GM18861 (cell line): ENCODE measurements at regions not wholly inside any gene's neighbourhood (a gene's known extent, or its start where the extent isn't known, plus 50 kb on each side); places are given as distances from the start of the nearest gene placed in this dataset.

ENCODE experiments used
- ATAC-seq: cut with Tn5 transposase; IDR thresholded peaks from one replicate; pipeline ENCODE4 v1.9.1; 2021; ENCODE audit not compliant: unreplicated experiment

GRCh38 chr6:77979204-77979603 is 326.4 kb downstream of the MEI4 start:
- no peak for ATAC-seq

DNA sequence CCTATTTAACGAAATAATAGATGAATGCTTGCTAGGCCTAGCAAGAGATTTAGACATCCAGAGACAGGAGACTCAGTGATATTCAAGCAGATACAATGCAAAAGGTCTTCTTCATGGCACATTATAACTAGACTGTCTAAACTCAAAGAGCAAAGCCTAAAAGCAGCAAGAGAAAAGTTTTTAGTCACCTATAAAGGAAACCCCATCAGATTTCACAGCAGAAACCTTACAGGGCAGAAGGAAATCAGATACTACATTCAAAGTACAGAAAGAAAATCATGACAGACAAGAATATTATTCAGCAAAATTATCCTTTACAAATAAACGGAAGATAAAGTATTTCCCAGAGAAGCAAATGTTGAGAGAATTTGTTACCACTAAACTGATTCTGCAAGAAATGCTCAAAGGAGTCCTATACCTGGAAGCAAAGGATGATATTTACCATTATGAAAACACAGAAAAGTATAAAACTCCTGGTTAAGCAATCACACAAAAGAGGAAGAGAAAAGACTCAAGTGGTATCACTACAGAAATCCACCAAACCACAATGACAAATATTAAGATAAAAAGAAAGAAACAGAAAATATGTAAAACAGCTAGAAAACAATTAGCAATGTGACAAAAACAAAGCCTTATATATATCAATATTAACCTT is 333.7 kb downstream of the MEI4 start:
- peak; percentile 71 for ATAC-seq

DNA sequence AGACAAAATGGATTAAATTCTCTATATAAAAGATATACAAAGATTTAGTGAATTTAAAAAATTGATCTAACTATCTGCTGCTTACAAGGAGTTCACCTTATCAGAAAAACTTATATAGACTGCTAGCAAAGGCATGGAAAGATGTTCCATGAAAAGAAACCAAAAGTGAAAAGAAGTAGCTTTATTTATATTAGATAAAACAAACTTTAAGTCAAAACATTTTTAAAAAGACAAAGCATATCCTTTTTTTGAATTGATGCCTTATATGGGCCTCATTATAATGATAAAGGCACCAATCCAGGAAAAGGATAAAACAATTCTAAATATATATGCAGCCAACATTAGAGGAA is 334.2 kb downstream of the MEI4 start:
- peak; percentile 10 for ATAC-seq

- no peak for ATAC-seq
Observed at GRCh38 chr6:78010130-78010529, 357.3 kb downstream of the MEI4 start.

DNA sequence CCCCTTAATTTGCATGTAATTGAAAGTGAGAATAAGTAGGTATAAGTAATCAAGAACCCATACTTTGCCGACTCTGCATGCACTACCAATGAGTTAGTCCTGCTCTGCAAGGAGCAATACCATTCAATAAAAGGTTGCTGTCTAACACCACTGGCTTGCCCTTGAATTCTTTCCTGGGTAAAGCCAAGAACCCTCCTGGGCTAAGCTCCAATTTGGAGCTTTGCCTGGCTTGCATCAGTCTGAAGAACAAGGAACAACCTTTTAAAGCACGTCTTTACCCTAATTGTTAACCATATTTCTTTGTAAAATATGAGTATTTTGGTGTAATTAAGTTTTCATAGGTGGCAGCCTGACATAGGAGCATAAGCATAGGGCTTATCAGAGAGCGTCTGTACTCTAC is 367.7 kb downstream of the MEI4 start:
- ATAC-seq = no peak

DNA sequence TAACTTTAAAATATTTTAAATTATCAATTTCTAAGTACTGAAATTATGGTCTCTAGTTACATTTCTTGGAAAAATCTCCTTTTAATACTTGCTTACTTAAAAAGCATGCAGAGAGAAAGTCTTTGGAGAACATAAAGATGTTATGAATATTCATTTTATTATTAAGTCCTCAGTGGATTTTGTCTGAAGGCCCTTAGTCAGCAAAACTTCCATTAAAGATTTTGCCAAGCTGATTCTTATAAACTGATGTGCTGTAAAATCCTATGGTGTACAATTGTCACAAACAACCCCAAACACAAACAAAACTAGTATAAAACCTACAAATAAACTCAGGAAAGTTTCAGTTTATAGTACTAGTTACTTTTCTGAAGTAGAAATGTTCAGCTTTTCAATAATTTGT is 372.7 kb downstream of the MEI4 start:
- no peak for ATAC-seq

DNA sequence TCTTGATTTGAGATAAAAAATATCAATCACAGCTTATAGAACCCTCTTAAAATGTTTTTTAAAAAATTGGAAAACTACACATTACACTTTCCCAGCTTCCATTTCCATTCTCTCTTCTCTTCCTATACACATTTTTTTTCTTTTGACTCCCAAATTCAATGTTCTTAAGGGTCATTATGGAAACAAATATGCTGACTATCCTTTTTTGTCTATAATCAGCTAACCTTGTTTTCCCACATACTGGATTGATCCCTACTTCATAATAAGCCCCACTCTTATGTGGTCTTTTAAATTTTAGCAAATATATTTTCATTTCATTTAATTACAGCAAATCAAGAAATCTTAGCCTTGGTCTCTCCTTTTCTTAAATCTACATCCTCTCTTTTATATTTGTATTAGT is 378.4 kb downstream of the MEI4 start:
- no peak for ATAC-seq

DNA sequence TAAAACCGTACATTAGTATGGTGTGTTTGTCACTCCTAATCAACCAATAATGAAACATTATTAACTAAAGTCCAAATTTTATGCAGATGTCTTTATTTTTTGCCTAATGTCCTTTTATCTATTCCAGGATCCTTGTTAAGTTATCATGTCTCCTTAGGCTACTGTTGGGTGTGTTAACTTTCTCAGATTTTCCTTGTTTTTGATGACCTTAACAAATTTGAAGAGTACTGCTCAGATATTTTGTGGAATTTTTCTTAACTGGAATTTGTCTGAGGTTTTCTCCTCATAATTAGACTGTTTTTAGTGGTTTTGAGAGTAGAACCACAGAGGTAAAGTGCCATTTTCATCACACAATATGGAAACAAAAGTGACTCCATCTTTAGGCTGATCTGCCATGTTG is 406.3 kb downstream of the MEI4 start:
- no peak for ATAC-seq

- ATAC-seq = no peak
Observed at GRCh38 chr6:78062993-78063392, 410.2 kb downstream of the MEI4 start.

DNA sequence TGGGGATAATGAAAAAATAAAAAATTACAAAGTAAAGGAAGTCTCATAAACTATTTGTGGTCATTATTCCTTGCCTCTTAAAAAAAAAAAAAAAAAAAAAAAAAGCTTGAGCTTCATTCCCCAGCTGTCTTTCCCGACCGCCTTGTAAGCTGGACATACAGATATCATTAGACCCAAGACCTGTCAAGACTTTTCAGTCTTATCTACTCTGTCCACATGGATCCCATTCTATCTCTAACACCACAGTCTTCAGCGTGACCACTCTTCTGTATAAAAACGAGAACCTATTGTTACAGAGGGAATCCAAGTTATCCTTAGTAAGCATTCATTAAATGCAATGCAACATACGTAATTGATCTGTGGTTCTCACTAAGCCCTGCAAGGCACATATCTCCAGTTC is 423.5 kb downstream of the MEI4 start:
- no peak for ATAC-seq

DNA sequence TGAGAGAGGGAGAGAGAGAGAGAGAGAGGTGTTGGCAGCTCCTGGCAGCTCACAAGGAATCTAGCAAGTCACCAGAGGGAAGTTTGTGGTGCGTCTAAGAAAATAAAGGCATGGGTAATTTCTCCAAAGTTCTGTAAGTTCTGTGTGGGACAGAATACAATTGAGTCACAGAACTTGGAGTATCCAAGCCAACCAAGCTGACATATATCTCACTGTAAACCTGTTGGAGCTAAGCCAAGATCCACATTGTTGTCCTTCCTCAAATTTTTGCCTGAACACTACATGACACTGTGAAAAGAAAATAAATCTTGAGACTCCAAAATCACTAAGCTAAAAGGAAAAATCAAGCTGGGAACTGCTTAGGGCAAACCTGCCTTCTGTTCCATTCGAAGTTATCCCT is 436.7 kb downstream of the MEI4 start:
- ATAC-seq = no peak

- ATAC-seq = no peak
Observed at GRCh38 chr6:78093906-78094305, 441.1 kb downstream of the MEI4 start.

GRCh38 chr6:78101387-78101786 is 448.5 kb downstream of the MEI4 start:
- no peak for ATAC-seq

DNA sequence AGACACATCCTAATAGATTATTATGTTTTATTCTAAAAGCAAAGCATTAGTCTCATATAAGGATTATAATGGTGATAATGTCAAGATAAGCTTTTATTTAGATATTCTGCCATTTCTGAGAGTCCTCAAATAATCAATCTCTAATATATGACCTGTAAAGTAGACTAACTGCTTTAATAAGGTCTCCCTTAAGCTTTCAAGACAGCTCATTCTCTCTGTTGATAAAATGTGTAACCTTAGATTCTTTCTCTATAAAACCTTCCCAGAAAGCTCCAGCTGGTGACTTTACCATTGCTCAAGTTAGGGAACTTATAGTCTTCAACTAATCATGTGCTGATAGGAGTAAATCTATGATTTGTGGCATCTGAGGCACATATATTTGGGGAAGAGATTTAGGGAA is 457.8 kb downstream of the MEI4 start:
- ATAC-seq = no peak

DNA sequence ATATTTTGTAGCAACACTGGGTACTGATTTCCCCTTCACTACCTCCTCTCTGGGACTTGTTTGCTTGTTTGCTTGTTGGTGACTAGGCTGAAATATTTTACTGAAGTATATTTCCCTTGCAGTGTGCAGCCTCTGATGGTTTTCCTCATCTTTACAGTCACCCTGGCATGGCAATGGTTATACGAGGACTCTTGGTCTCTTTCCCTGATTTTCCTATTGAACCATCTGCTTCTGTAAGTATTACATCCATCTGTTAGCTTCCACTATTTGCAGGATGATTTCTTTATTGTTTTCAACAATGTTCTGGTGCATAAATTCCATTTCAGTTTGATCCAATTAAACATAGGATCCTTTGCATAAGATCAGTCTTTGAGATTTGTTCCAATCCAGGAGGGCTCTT is 465.1 kb downstream of the MEI4 start:
- no peak for ATAC-seq

DNA sequence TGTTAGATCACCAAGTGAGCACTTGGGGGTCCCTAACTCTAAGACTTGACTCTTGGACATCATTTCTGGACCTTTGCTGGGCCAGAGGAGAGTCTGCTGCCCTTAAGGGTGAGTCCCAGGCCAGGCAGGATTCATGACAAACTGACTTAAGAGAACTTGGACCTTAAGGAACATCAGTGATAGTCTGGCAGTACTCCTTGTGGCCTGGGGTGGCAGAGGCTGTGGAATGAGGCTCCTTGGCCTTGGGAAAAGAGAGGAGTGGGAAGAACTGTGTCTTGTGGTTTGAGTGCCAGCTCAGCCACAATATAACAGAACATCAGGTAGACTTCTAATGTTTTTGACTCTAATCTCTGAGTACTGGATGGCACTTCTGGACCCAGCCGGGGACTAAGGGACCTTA is 478.7 kb downstream of the MEI4 start:
- no peak for ATAC-seq

GRCh38 chr6:78132671-78133410 is 480.0 kb downstream of the MEI4 start:
- ATAC-seq = no peak

- ATAC-seq = no peak
Observed at GRCh38 chr6:78150425-78150824, 497.6 kb downstream of the MEI4 start.

DNA sequence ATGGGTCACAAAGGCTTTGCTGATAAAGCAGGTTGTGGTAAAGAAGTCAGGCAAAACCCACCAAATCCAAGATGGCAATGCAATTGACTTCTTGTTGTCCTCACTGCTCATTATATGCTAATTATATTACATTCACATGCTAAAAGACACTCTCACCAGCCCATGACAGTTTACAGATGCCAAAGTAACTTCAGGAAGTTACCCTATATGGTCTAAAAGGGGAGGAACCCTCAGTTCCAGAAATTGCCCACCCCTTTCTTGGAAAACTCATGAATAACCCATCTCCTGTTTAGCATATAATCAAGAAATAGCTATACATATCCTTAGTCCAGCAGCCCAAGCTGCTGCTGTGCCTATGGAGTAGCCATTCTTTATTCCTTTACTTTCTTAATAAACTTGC is 501.1 kb downstream of the MEI4 start:
- no peak for ATAC-seq

- no peak for ATAC-seq
Observed at GRCh38 chr6:78157606-78158005, 504.8 kb downstream of the MEI4 start.

DNA sequence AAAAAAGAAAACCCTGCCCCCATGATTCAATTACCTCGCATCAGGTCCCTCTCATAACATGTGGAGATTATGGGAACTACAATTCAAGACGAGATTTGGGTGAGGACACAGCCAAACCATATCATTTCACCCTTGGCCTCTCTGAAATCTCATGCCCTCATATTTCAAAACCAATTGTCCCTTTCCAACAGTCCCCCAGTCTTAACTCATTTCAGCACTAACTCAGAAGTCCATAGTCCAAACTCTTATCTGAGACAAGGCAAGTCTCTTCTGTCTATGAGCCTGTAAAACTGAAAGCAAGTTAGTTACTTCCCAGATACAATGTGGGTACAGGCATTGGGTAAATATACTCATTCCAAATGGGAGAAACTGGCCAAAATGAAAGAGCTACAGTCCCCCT is 536.1 kb downstream of the MEI4 start:
- no peak for ATAC-seq

- no peak for ATAC-seq
Observed at GRCh38 chr6:78192057-78192456, 539.2 kb downstream of the MEI4 start.

- ATAC-seq = no peak
Observed at GRCh38 chr6:78199044-78199443, 546.2 kb downstream of the MEI4 start.
